HUES48 (cell line): ENCODE measurements at regions not wholly inside any gene's neighbourhood (a gene's known extent, or its start where the extent isn't known, plus 50 kb on each side); places are given as distances from the start of the nearest gene placed in this dataset.

ENCODE experiments used
- H3K27ac ChIP-seq: one replicate; pipeline ENCODE4 v1.7.0; 2013; ENCODE audit warnings: low read depth, low read length, inconsistent platforms
- H3K27me3 ChIP-seq: 2 replicates; pipeline ENCODE4 v1.6.1; 2013; ENCODE audit warnings: mild to moderate bottlenecking, low read length; ENCODE audit not compliant: control insufficient read depth, insufficient read depth
- H3K36me3 ChIP-seq: 2 replicates; pipeline ENCODE4 v1.6.1; 2013; ENCODE audit warnings: low read length; ENCODE audit not compliant: control insufficient read depth, insufficient read depth
- H3K4me1 ChIP-seq: 2 replicates; pipeline ENCODE4 v1.6.1; 2013; ENCODE audit warnings: mild to moderate bottlenecking, low read length; ENCODE audit not compliant: control insufficient read depth, insufficient read depth
- H3K4me3 ChIP-seq: 2 replicates; pipeline ENCODE4 v1.5.1; 2013; ENCODE audit warnings: mild to moderate bottlenecking, low read depth, low read length
- H3K9ac ChIP-seq: 2 replicates; pipeline ENCODE4 v1.6.1; 2013; ENCODE audit warnings: mild to moderate bottlenecking, low read depth, low read length, moderate library complexity
- H3K9me3 ChIP-seq: 2 replicates; pipeline ENCODE4 v1.6.1; 2013; ENCODE audit warnings: low read length; ENCODE audit not compliant: control insufficient read depth, insufficient read depth

GRCh38 chr4:127410201-127410600, 222.6 kb upstream of the INTU start:
- no peaks in the 10 kb centered on the region for H3K4me1 ChIP-seq
- no peaks in the 10 kb centered on the region for H3K27me3 ChIP-seq
- H3K4me3 ChIP-seq = no peak overlapping the region
- no peak overlapping the region for H3K9ac ChIP-seq
- H3K36me3 ChIP-seq = no peaks in the 10 kb centered on the region
- no peak overlapping the region for H3K27ac ChIP-seq
- H3K9me3 ChIP-seq = peaks cover 30% of the 10 kb centered on the region

- Histone ChIP-seq H3K27me3 (no peaks in the 10 kb centered on the region), H3K4me1 (no peaks in the 10 kb centered on the region), H3K36me3 (no peaks in the 10 kb centered on the region), H3K27ac (no peak overlapping the region), H3K9ac (no peak overlapping the region), H3K4me3 (no peak overlapping the region), H3K9me3 (peaks cover 30% of the 10 kb centered on the region)
These were observed 222.1 kb upstream of the INTU start for GRCh38 chr4:127410644-127411043.

- no peaks in the 10 kb centered on the region for H3K27me3 ChIP-seq
- no peaks in the 10 kb centered on the region for H3K36me3 ChIP-seq
- no peaks in the 10 kb centered on the region for H3K4me1 ChIP-seq
- H3K9ac ChIP-seq = no peak overlapping the region
- no peak overlapping the region for H3K27ac ChIP-seq
- no peaks in the 10 kb centered on the region for H3K9me3 ChIP-seq
- no peak overlapping the region for H3K4me3 ChIP-seq
These were observed 217.7 kb upstream of the INTU start for GRCh38 chr4:127414951-127415606.

GRCh38 chr4:127416115-127416514, 216.6 kb upstream of the INTU start:
- no peak overlapping the region for H3K27ac ChIP-seq

GRCh38 chr4:127417885-127418535, 214.7 kb upstream of the INTU start:
- Histone ChIP-seq H3K36me3 (no peaks in the 10 kb centered on the region), H3K9me3 (no peaks in the 10 kb centered on the region), H3K27me3 (no peaks in the 10 kb centered on the region), H3K4me3 (no peak overlapping the region), H3K9ac (no peak overlapping the region), H3K27ac (no peak overlapping the region), H3K4me1 (no peaks in the 10 kb centered on the region)

More at GRCh38 chr4:127416115-127416514, 216.6 kb upstream of the INTU start:
- no peaks in the 10 kb centered on the region for H3K9me3 ChIP-seq
- no peaks in the 10 kb centered on the region for H3K4me1 ChIP-seq
- no peaks in the 10 kb centered on the region for H3K27me3 ChIP-seq
- no peak overlapping the region for H3K4me3 ChIP-seq
- H3K36me3 ChIP-seq = no peaks in the 10 kb centered on the region
- H3K9ac ChIP-seq = no peak overlapping the region

GRCh38 chr4:127419431-127419830, 213.3 kb upstream of the INTU start:
- Histone ChIP-seq H3K9me3 (no peaks in the 10 kb centered on the region), H3K9ac (no peak overlapping the region), H3K27me3 (no peaks in the 10 kb centered on the region), H3K27ac (no peak overlapping the region), H3K4me1 (no peaks in the 10 kb centered on the region), H3K4me3 (no peak overlapping the region), H3K36me3 (no peaks in the 10 kb centered on the region)

GRCh38 chr4:127421437-127421836, 211.3 kb upstream of the INTU start:
- Histone ChIP-seq H3K9ac (no peak overlapping the region), H3K4me1 (peaks cover 6% of the 10 kb centered on the region; the same call in 1 of the 2 replicates)

GRCh38 chr4:127425202-127425845, 207.4 kb upstream of the INTU start:
- Histone ChIP-seq H3K4me1 (peaks cover 6% of the 10 kb centered on the region; the same call in 1 of the 2 replicates), H3K9ac (no peak overlapping the region), H3K36me3 (no peaks in the 10 kb centered on the region), H3K9me3 (no peaks in the 10 kb centered on the region), H3K27me3 (no peaks in the 10 kb centered on the region), H3K27ac (peak overlapping the region; percentile 20), H3K4me3 (no peak overlapping the region)

More at GRCh38 chr4:127421437-127421836, 211.3 kb upstream of the INTU start:
- no peaks in the 10 kb centered on the region for H3K36me3 ChIP-seq
- H3K9me3 ChIP-seq = no peaks in the 10 kb centered on the region
- H3K4me3 ChIP-seq = no peak overlapping the region
- no peaks in the 10 kb centered on the region for H3K27me3 ChIP-seq
- no peak overlapping the region for H3K27ac ChIP-seq

GRCh38 chr4:127425851-127426250, 206.9 kb upstream of the INTU start:
- Histone ChIP-seq H3K27ac (peak overlapping the region; percentile 20), H3K9me3 (no peaks in the 10 kb centered on the region), H3K36me3 (no peaks in the 10 kb centered on the region), H3K9ac (no peak overlapping the region), H3K27me3 (no peaks in the 10 kb centered on the region), H3K4me1 (peaks cover 6% of the 10 kb centered on the region; the same call in 1 of the 2 replicates), H3K4me3 (no peak overlapping the region)

- Histone ChIP-seq H3K9ac (no peak overlapping the region), H3K4me3 (no peak overlapping the region), H3K27ac (no peak overlapping the region), H3K9me3 (no peaks in the 10 kb centered on the region), H3K27me3 (no peaks in the 10 kb centered on the region), H3K4me1 (peaks cover 9% of the 10 kb centered on the region), H3K36me3 (no peaks in the 10 kb centered on the region)
These were observed 191.2 kb upstream of the INTU start for GRCh38 chr4:127441571-127441970.

GRCh38 chr4:127445471-127445870, 187.3 kb upstream of the INTU start:
- Histone ChIP-seq H3K27me3 (no peaks in the 10 kb centered on the region), H3K9ac (no peak overlapping the region), H3K4me1 (peaks cover 9% of the 10 kb centered on the region), H3K9me3 (no peaks in the 10 kb centered on the region), H3K27ac (no peak overlapping the region), H3K36me3 (no peaks in the 10 kb centered on the region), H3K4me3 (no peak overlapping the region)
